Neural cell (in vitro differentiated cells): ENCODE measurements at regions not wholly inside any gene's neighbourhood (a gene's known extent, or its start where the extent isn't known, plus 50 kb on each side); places are given as distances from the start of the nearest gene placed in this dataset.

Source experiments
- H2AFZ ChIP-seq: fragments of 200-600, 300-800 bp; sonication (generic), shearing (Covaris generic); 2 replicates; pipeline ENCODE4 v1.6.0; 2014; ENCODE audit warnings: low read depth, mild to moderate bottlenecking, antibody characterized with exemption, low read length, moderate library complexity
- H3F3A ChIP-seq: fragments of 200-600 bp; shearing (Covaris generic); 2 replicates; pipeline ENCODE4 v1.6.1; 2016; ENCODE audit warnings: mild to moderate bottlenecking, moderate library complexity, mixed read lengths, antibody characterized with exemption, low read length; ENCODE audit not compliant: insufficient read depth, poor library complexity, severe bottlenecking
- H3K27ac ChIP-seq: fragments of 200-600, 300-800 bp; sonication (generic), shearing (Covaris generic); 2 replicates; pipeline ENCODE4 v1.5.1; 2014; ENCODE audit warnings: mild to moderate bottlenecking, low read length, moderate library complexity
- H3K27me3 ChIP-seq: fragments of 300-800, 200-600 bp; sonication (generic), shearing (Covaris generic); 2 replicates; pipeline ENCODE4 v1.6.0; 2014; ENCODE audit warnings: mild to moderate bottlenecking, low read depth, low read length, moderate library complexity; ENCODE audit not compliant: insufficient read depth
- H3K36me3 ChIP-seq: fragments of 300-800, 200-600 bp; sonication (generic), shearing (Covaris generic); 2 replicates; pipeline ENCODE4 v1.5.1; 2014; ENCODE audit warnings: mild to moderate bottlenecking, antibody characterized with exemption, low read length, moderate library complexity; ENCODE audit not compliant: insufficient read depth
- H3K4me2 ChIP-seq: fragments of 300-800, 200-600 bp; sonication (generic), shearing (Covaris generic); 2 replicates; pipeline ENCODE4 v1.6.0; 2014; ENCODE audit warnings: mild to moderate bottlenecking, low read length
- H3K4me3 ChIP-seq: fragments of 300-800, 200-600 bp; sonication (generic), shearing (Covaris generic); 2 replicates; pipeline ENCODE4 v1.5.1; 2014; ENCODE audit warnings: mild to moderate bottlenecking, low read length, moderate library complexity
- H3K79me2 ChIP-seq: fragments of 200-600 bp; shearing (Covaris generic); replicated peaks from 2 replicates; pipeline ENCODE4 v1.6.0; 2014; ENCODE audit warnings: mild to moderate bottlenecking, low read length, moderate library complexity; ENCODE audit not compliant: insufficient read depth
- H3K9ac ChIP-seq: fragments of 300-800, 200-600 bp; sonication (generic), shearing (Covaris generic); 2 replicates; pipeline ENCODE4 v1.6.1; 2016; ENCODE audit warnings: mild to moderate bottlenecking, low read length, mixed read lengths
- H3K9me2 ChIP-seq: fragments of 200-600 bp; shearing (Covaris generic); 2 replicates; pipeline ENCODE4 v1.6.1; 2016; ENCODE audit warnings: mild to moderate bottlenecking, low read length, mixed read lengths; ENCODE audit not compliant: insufficient read depth
- H3K9me3 ChIP-seq: fragments of 200-600, 300-800 bp; sonication (generic), shearing (Covaris generic); 2 replicates; pipeline ENCODE4 v1.6.1; 2016; ENCODE audit warnings: mild to moderate bottlenecking, mixed run types, low read length, moderate library complexity, mixed read lengths
- H4K20me1 ChIP-seq: fragments of 200-600 bp; shearing (Covaris generic); 2 replicates; pipeline ENCODE4 v1.6.1; 2016; ENCODE audit warnings: mild to moderate bottlenecking, mixed run types; ENCODE audit not compliant: insufficient read depth
- CTCF ChIP-seq: fragments of 450-650 bp; IDR thresholded peaks from 2 replicates; pipeline ENCODE4 v1.5.1; 2014; ENCODE audit warnings: antibody characterized with exemption, mild to moderate bottlenecking, moderate library complexity; ENCODE audit not compliant: poor library complexity, severe bottlenecking
- EP300 ChIP-seq: fragments of 450-650 bp; conservative IDR thresholded peaks from 2 replicates; pipeline ENCODE4 v1.6.1; 2014; ENCODE audit warnings: antibody characterized with exemption, mild to moderate bottlenecking, moderate library complexity; ENCODE audit not compliant: poor library complexity, severe bottlenecking
- EZH2 ChIP-seq: fragments of 200-600, 300-800 bp; shearing (Covaris generic), sonication (generic); IDR thresholded peaks from 2 replicates; pipeline ENCODE4 v1.6.1; 2014; ENCODE audit warnings: antibody characterized with exemption, low read length, borderline replicate concordance, mild to moderate bottlenecking; ENCODE audit not compliant: insufficient read depth, poor library complexity, severe bottlenecking
- MXI1 ChIP-seq: fragments of 450-650 bp; conservative IDR thresholded peaks from 2 replicates; pipeline ENCODE4 v1.6.1; 2014; ENCODE audit warnings: antibody characterized with exemption, mild to moderate bottlenecking; ENCODE audit not compliant: poor library complexity, severe bottlenecking
- POLR2AphosphoS5 ChIP-seq: IDR thresholded peaks from 2 replicates; pipeline ENCODE4 v1.6.1; 2012
- RAD21 ChIP-seq: fragments of 450-650 bp; conservative IDR thresholded peaks from 2 replicates; pipeline ENCODE4 v1.6.1; 2014; ENCODE audit warnings: antibody characterized with exemption, mild to moderate bottlenecking, moderate library complexity
- REST ChIP-seq: IDR thresholded peaks from 2 replicates; pipeline ENCODE4 v1.6.1; 2012; ENCODE audit warnings: borderline replicate concordance
- SMC3 ChIP-seq: fragments of 450-650 bp; conservative IDR thresholded peaks from 2 replicates; pipeline ENCODE4 v1.6.1; 2014; ENCODE audit warnings: antibody characterized with exemption, mild to moderate bottlenecking, moderate library complexity; ENCODE audit not compliant: poor library complexity
- TAF1 ChIP-seq: IDR thresholded peaks from 2 replicates; pipeline ENCODE4 v1.6.1; 2012; ENCODE audit warnings: low read depth

GRCh38 chr20:7379621-7380220, 560.5 kb downstream of the HAO1 start:
- Histone ChIP-seq H3F3A (no peaks in the 10 kb centered on the region), H3K4me3 (no peak overlapping the region), H3K36me3 (no peaks in the 10 kb centered on the region), H3K27ac (no peak overlapping the region), H3K79me2 (no peaks in the 10 kb centered on the region), H3K9me3 (peaks cover 4% of the 10 kb centered on the region), H3K27me3 (no peaks in the 10 kb centered on the region), H3K9ac (no peak overlapping the region), H2AFZ (no peak overlapping the region), H3K4me2 (no peak overlapping the region), H4K20me1 (no peaks in the 10 kb centered on the region), H3K9me2 (no peaks in the 10 kb centered on the region)
- TF ChIP-seq POLR2AphosphoS5, result no peak
- no peak for TF ChIP-seq REST
- TF ChIP-seq MXI1, result no peak
- TF ChIP-seq SMC3, result no peak
- TF ChIP-seq CTCF, result no peak
- TF ChIP-seq EZH2, result no peak
- no peak for TF ChIP-seq EP300
- TF ChIP-seq RAD21, result no peak
- no peak for TF ChIP-seq TAF1

- H3K36me3 ChIP-seq, result no peaks in the 10 kb centered on the region
- H3K9me2 ChIP-seq, result no peaks in the 10 kb centered on the region
- H3K79me2 ChIP-seq, result no peaks in the 10 kb centered on the region
- no peak for TF ChIP-seq SMC3
- TF ChIP-seq EZH2, result no peak
- TF ChIP-seq MXI1, result no peak
- no peak for TF ChIP-seq CTCF
- TF ChIP-seq POLR2AphosphoS5, result no peak
- TF ChIP-seq REST, result no peak
- no peak for TF ChIP-seq EP300
- no peak for TF ChIP-seq RAD21
- no peak for TF ChIP-seq TAF1
- H3K27ac ChIP-seq, result no peak overlapping the region
- no peaks in the 10 kb centered on the region for H4K20me1 ChIP-seq
- H2AFZ ChIP-seq, result no peak overlapping the region
- no peaks in the 10 kb centered on the region for H3K27me3 ChIP-seq
- no peak overlapping the region for H3K4me3 ChIP-seq
- H3F3A ChIP-seq, result no peaks in the 10 kb centered on the region
- H3K9ac ChIP-seq, result no peak overlapping the region
- H3K4me2 ChIP-seq, result no peak overlapping the region
- H3K9me3 ChIP-seq, result no peaks in the 10 kb centered on the region
These were observed 557.0 kb downstream of the HAO1 start for GRCh38 chr20:7383216-7383615.
